Ovary (tissue), 7 donors: ENCODE measurements at regions not wholly inside any gene's neighbourhood (a gene's known extent, or its start where the extent isn't known, plus 50 kb on each side); places are given as distances from the start of the nearest gene placed in this dataset.

ENCODE experiments used
- DNase-seq, 5 donors: peaks; one replicate each; pipeline ENCODE4 v3.0.0-alpha.2; 2019 to 2020
- H3K27ac ChIP-seq, 2 donors: fragments of 200-600 bp; one replicate each; pipeline versions ENCODE4 v1.5.1 to v1.8.0; 2019 to 2022
- H3K27me3 ChIP-seq: fragments of 200-600 bp; one replicate; pipeline ENCODE4 v1.8.0; 2022
- H3K36me3 ChIP-seq: fragments of 200-600 bp; sonication (generic); one replicate; pipeline ENCODE4 v1.5.1; 2019
- H3K4me1 ChIP-seq: one replicate; pipeline ENCODE4 v1.8.1; 2013; ENCODE audit warnings: mild to moderate bottlenecking, moderate library complexity; ENCODE audit not compliant: insufficient read depth
- H3K4me3 ChIP-seq: fragments of 200-600 bp; sonication (generic); one replicate; pipeline ENCODE4 v1.5.1; 2017
- H3K9me3 ChIP-seq, 2 donors: fragments of 200-600 bp in 1 of 2; sonication (generic) in 1 of 2; one replicate each; pipeline versions ENCODE4 v1.5.1 to v1.8.1; 2013 to 2019; ENCODE audit warnings: mild to moderate bottlenecking in 1 of 2, moderate library complexity in 1 of 2
- EP300 ChIP-seq: sonication (generic); formaldehyde crosslinking; IDR thresholded peaks from one replicate; pipeline ENCODE4 v1.6.1; 2017; ENCODE audit warnings: antibody characterized with exemption
- POLR2A ChIP-seq: fragments of 450-650 bp; IDR thresholded peaks from one replicate; pipeline ENCODE4 v1.6.1; 2017; ENCODE audit warnings: antibody characterized with exemption, mild to moderate bottlenecking, moderate library complexity
- WGBS, 3 donors: extraction: QIAGEN DNeasy Blood & Tissue Kit in 1 of 3; methylation state at CpG; one replicate each; pipeline versions ENCODE4 v1.1.5 to v1.1.7; 2013 to 2017; 5-methylcytosine and 5-hydroxymethylcytosine counted together
- intact Hi-C, 4 donors: fragments of 100-400 bp; cut with DNase I; formaldehyde crosslinking; loops; one replicate each; pipeline versions ENCODE4 v1.11.0 to v1.15.1; 2022 to 2023
- TF ChIP-seq, protein P1 (sequence below), 3 donors: fragments of 450-650 bp in 2 of 3; fragments of 200-600 bp in 1 of 3; IDR thresholded peaks; one replicate each; pipeline versions ENCODE4 v1.5.1 to v1.8.0; 2016 to 2022; ENCODE audit warnings: antibody characterized with exemption in 3 of 3, mild to moderate bottlenecking in 1 of 3
- donor health status: DM: no; HTN: no; CAD: no; lungs with moderate emphysema.
- donor health status: DM: no; HTN: no; CAD: no.
- donor health status: Bipolar disorder and iron deficiency.
- donor health status: DM: no; HTN: no; CAD: no.
- donor health status: DM: yes; HTN: yes; CAD: no.

- TF ChIP-seq EP300 (no peak), POLR2A (no peak)
- TF ChIP-seq, protein P1, sequence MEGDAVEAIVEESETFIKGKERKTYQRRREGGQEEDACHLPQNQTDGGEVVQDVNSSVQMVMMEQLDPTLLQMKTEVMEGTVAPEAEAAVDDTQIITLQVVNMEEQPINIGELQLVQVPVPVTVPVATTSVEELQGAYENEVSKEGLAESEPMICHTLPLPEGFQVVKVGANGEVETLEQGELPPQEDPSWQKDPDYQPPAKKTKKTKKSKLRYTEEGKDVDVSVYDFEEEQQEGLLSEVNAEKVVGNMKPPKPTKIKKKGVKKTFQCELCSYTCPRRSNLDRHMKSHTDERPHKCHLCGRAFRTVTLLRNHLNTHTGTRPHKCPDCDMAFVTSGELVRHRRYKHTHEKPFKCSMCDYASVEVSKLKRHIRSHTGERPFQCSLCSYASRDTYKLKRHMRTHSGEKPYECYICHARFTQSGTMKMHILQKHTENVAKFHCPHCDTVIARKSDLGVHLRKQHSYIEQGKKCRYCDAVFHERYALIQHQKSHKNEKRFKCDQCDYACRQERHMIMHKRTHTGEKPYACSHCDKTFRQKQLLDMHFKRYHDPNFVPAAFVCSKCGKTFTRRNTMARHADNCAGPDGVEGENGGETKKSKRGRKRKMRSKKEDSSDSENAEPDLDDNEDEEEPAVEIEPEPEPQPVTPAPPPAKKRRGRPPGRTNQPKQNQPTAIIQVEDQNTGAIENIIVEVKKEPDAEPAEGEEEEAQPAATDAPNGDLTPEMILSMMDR (IDR thresholded peaks at IDR 0.05): no peak
- intact Hi-C loops: no loop called here
- H3K36me3 ChIP-seq: no peaks in the 10 kb centered on the region
- H3K27me3 ChIP-seq: no peaks in the 10 kb centered on the region
- no peaks in the 10 kb centered on the region for H3K9me3 ChIP-seq
- DNase-seq: no peak
- no peak overlapping the region for H3K27ac ChIP-seq
- no peak overlapping the region for H3K4me3 ChIP-seq
- H3K4me1 ChIP-seq: no peaks in the 10 kb centered on the region
These were observed 1148.4 kb downstream of the VRK1 start for GRCh38 chr14:97945631-97946030.

GRCh38 chr14:97946240-97946639 is 1149.1 kb downstream of the VRK1 start:
- Histone ChIP-seq H3K4me1 (no peaks in the 10 kb centered on the region), H3K9me3 (no peaks in the 10 kb centered on the region), H3K36me3 (no peaks in the 10 kb centered on the region), H3K4me3 (no peak overlapping the region), H3K27me3 (no peaks in the 10 kb centered on the region), H3K27ac (no peak overlapping the region)
- DNase-seq: no peak
- WGBS, 3 donors: 5 to 15% (median 8%) methylated on average over 2 of the region's 2 CpGs
- intact Hi-C loops: no loop called here
- no peak for TF ChIP-seq POLR2A
- TF ChIP-seq EP300: no peak
- TF ChIP-seq, protein P1 (IDR thresholded peaks at IDR 0.05): no peak

GRCh38 chr14:97946641-97947040 is 1149.5 kb downstream of the VRK1 start:
- intact Hi-C loops: no loop called here
- Histone ChIP-seq H3K36me3 (no peaks in the 10 kb centered on the region), H3K4me3 (no peak overlapping the region), H3K27me3 (no peaks in the 10 kb centered on the region), H3K4me1 (no peaks in the 10 kb centered on the region), H3K9me3 (no peaks in the 10 kb centered on the region), H3K27ac (no peak overlapping the region)
- WGBS, 3 donors: 15 to 36% (median 18%) methylated on average over 9 of the region's 9 CpGs
- TF ChIP-seq EP300: no peak
- no peak for TF ChIP-seq POLR2A
- TF ChIP-seq, protein P1 (IDR thresholded peaks at IDR 0.05): no peak
- no peak for DNase-seq

DNA sequence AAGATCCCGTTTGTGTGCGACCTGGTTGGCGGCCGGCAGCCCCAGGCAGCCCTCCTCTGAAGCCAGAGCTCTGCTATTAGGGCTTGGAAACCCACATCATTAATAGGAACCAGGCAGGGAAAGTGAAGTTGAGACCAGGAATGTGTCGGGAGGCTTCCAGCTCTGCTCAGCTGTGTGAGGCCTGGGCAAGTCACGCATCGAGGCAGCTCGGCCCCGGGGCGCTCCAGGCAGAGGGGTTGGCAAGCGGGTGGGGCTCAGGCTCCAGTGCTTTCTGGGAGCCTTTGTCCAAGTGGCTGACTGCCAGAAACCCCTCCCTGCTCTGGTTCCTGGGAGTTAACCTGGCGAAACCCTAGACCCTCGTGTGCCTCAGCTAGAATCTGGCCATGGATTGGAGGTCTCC is 1151.7 kb downstream of the VRK1 start:
- no peak overlapping the region for H3K27ac ChIP-seq
- no peaks in the 10 kb centered on the region for H3K36me3 ChIP-seq
- no peak overlapping the region for H3K4me3 ChIP-seq
- no peaks in the 10 kb centered on the region for H3K27me3 ChIP-seq
- no peaks in the 10 kb centered on the region for H3K9me3 ChIP-seq
- no peak for TF ChIP-seq EP300
- TF ChIP-seq, protein P1 (IDR thresholded peaks at IDR 0.05): no peak
- TF ChIP-seq POLR2A: no peak
- no peak for DNase-seq
- intact Hi-C loops: no loop called here
- no peaks in the 10 kb centered on the region for H3K4me1 ChIP-seq
- 81 to 83% (median 83%) methylated on average over 13 of the region's 13 CpGs for WGBS, 3 donors
